GM19467 (cell line): ENCODE measurements at regions not wholly inside any gene's neighbourhood (a gene's known extent, or its start where the extent isn't known, plus 50 kb on each side); places are given as distances from the start of the nearest gene placed in this dataset.
"Not testable (repeated sequence)": the region's sequence is repeated elsewhere in the genome, so short reads cannot be mapped to it uniquely, and the experiment has no call there.

ENCODE experiments used
- ATAC-seq: cut with Tn5 transposase; IDR thresholded peaks from one replicate; pipeline ENCODE4 v1.9.1; 2021; ENCODE audit warnings: mild to moderate bottlenecking, moderate library complexity; ENCODE audit not compliant: unreplicated experiment

DNA sequence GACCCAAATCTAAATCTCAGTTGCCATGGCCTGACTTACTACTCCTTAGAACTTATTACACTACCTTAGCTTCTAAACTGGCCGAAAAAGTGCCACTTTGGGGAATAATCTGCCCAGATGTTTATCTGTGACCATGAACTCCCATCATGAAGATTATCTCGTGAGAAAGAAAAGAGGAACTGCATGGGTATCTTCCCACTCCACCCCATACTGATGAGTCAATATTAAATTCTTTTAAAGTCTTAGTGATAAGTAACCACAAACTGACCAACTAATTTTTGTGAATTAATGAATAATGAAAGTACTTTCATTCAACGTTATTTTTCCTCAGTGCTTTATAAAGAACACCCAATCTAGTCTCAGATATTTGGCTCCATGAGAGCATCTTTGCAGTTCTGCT is 493.5 kb downstream of the EBF1 start:
- ATAC-seq, result no peak

GRCh38 chr5:158602981-158603380 is 496.7 kb downstream of the EBF1 start:
- ATAC-seq, result no peak

GRCh38 chr5:158601118-158601517 is 498.6 kb downstream of the EBF1 start:
- no peak for ATAC-seq

DNA sequence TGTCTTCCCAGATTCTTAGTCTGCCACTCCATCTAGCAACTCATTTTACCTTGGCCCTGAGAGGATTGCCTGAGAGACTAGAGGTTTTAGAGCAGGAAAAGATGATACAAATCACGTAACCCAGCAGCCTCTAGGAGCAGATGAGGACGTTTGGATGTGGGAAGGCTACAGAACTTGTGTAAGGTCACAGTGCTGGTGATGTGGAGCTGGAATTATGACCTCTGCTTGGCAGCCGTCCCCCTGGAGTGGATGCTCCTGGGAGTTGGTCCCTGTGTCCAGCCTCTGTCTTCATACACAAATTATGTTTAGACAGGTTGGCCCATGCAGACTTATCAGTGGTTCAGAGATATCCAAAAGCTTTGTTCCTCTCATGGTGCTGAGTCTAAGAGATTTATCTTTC is 499.0 kb downstream of the EBF1 start:
- no peak for ATAC-seq

DNA sequence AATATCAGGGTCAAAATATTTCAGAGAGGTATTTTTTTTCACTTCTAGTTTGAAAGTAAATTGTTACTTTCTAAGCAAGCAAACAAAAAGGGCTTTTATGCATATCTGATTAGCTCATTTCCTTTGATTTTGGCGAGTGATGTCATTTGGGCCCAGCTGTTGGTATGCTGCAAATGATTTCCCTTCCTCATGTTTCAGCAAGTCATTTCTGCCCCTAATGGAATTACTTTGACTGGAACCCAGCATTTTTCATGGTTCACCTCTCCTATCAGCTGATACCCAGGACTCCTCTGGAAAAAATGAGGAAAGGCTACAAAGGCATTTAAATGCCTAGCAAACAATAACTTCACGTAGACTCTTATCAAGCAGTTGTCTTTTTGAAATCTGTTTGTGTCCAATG is 500.6 kb downstream of the EBF1 start:
- ATAC-seq, result no peak

GRCh38 chr5:158594595-158595242 is 505.0 kb downstream of the EBF1 start:
- ATAC-seq, result no peak

GRCh38 chr5:158593925-158594324 is 505.8 kb downstream of the EBF1 start:
- no peak for ATAC-seq

- no peak for ATAC-seq
Measured at GRCh38 chr5:158591301-158591863, 508.3 kb downstream of the EBF1 start.

GRCh38 chr5:158590746-158591300 is 508.9 kb downstream of the EBF1 start:
- no peak for ATAC-seq

DNA sequence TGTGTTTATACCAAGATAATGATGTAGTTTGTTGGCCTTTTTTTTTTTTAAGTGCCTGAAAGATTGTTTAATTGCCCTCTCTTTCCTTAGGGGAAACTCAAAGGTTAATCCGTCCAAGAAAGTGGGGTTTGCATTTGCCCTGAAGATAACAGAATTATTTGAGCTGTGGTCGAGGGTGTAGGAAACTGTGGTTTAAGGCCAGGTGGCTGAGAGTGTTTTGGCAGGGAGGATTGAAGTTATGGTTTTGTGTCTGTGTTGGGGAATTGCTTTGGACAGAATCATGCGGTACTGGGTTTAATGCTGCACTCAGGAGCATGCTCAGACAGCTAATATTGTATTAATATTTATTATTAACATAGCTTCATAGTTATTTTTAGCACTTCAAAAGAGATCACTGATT is 509.8 kb downstream of the EBF1 start:
- no peak for ATAC-seq

- ATAC-seq, result no peak
Measured at GRCh38 chr5:158588617-158589016, 511.1 kb downstream of the EBF1 start.

DNA sequence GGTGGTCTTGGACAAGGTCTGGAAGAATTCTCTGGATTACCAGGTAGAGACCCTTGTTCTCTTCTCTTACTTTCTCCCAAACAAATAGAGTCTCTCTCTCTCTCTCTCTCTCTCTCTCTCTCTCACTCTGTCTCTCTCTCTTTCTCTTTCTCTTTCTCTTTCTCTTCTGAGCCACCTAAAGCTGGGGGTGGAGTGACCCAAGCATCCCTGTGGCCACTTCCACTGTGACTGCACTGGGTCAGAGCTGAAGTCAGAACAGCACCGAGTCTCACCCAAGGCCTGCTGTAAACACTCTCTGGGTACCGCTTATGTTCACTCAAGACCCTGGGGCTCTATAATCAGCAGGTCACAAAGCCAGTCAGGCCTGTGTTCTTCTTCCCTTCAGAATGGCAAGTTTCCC is 513.7 kb downstream of the EBF1 start:
- no peak for ATAC-seq

DNA sequence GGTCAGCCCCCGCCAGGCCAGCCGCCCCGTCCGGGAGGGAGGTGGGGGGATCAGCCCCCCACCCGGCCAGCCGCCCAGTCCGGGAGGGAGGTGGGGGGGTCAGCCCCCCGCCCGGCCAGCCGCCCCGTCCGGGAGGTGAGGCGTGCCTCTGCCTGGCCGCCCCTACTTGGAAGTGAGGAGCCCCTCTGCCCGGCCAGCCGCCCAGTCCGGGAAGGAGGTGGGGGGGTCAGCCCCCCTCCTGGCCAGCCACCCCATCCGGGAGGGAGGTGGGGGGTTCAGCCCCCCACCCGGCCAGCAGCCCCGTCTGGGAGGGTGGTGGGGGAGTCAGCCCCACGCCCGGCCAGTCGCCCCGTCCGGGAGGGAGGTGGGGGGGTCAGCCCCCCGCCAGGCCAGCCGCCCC is 517.0 kb downstream of the EBF1 start:
- ATAC-seq, result not testable (repeated sequence)

GRCh38 chr5:158573829-158574228 is 525.9 kb downstream of the EBF1 start:
- no peak for ATAC-seq

- ATAC-seq, result no peak
Measured at GRCh38 chr5:158570502-158570901, 529.2 kb downstream of the EBF1 start.

DNA sequence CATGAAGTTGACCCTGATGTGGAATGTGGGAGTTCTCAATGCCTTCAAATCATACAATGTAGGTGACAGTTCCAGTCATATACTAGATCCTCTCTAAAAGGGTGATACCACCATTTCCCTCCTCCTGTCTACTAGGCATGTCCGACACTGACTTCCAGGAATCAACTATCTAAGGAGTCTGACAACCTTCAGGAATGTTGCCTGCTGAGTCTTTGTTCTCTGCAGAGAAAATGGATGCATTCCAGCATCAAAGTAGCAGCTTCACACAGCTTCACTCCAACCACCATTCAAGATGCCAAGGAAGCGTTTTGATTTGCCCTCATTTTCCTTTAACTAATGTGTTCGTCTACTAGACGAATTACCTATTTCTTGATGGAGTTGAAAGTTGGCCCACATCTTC is 530.2 kb downstream of the EBF1 start:
- ATAC-seq, result no peak

DNA sequence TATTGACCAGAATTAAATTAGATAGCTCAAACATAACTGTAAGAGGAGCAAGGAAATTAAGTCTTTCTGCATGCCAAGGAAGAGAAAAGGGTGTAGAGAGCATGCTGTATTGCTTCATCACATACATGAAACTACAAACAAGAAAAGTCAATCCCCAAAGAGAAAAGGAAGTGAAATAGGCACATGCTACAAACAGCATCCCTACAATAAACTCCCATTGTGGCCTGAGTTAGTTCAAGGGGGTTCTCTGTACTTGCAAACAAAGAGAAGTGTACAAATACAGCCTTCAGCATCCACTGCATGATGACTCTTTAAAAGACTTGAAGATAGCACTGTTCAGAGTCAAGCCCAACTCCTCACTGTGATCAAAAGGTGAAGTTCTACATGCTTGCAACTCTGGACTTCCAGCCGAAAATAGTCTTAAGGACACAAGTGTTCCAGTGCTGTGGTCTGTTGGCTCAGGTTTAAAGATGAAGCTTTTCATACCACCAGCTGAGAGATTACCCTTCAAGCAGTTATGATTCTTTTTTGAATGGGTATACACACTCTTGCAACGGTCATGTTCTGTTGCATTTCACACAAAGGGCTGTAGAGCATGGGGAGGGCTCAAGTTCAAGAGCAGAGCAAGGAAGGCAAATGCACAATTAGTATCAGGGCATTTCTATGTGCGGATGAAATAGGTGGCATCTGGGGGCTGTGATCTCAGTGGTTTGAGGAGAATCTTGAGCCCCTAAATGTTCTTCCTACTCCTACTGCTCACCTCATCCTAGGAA is 534.5 kb downstream of the EBF1 start:
- ATAC-seq, result no peak

DNA sequence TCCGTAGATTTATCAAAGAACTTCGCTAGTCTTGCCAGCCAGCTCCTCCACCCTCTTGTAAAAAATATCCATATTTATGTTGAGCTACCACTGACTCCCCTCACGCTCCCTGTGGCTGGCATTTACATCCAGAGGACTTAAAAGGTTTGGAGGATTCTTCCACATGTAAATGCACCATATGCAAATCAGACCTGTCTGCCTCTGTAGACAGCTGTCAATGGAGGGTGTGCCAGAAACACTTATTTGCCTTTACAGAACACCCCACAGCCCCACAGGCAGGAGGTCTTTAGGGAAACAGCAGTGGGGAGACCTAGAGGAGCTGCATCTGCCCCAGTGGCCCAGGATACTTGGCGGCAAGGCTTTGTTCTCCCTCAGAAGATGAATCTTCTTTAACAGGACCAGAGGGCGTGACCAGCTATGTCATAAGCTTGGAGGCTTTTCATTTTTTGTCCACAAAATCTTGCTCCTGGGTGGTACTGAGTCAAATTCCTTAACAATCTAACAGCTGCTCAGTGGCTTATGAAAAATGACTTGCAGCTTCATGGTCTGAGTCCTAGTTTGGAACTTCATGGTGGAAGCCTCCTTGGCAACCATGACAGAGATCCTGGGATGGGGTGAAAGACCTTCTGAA is 535.8 kb downstream of the EBF1 start:
- no peak for ATAC-seq

- ATAC-seq, result no peak
Measured at GRCh38 chr5:158561562-158562190, 538.0 kb downstream of the EBF1 start.

DNA sequence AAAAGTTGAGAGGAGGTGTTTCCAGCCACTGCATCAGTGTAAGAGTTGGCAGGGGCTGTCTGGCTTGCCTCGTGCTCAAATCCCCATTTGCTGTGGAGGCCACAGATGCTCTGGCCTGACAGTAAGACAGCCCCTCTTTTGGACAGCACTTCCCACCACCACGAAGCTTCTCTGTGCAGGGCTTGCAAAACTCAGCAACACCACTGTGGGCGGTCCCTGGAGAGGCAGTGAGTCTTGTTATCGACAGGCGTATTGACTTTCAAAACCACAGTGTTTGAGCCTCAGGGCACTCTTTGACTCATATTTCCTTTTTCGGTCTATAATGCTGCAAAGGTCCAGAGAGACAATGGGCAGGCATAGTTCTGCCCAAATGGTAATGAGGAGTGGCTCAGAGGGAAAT is 539.5 kb downstream of the EBF1 start:
- peak; percentile 91 for ATAC-seq

DNA sequence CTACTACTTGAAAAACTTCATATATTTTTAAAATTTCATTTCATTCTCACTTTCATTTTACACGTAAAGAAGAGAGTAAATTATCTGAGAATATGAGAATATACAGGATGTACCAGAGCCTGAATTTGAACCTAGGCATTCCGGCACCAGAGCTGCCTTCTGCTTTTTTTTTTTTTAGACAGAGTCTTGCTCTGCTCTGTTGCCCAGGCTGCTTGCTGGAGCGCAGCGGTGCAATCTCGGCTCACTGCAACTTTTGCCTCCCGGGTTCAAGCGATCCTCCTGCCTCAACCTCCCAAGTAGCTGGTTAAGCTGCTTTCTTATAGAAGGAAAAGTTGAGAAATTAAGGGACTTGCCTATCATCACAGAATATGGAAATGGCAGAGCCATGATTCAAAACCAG is 540.1 kb downstream of the EBF1 start:
- peak; percentile 39 for ATAC-seq
